Duodenal mucosa (tissue), 2 donors: ENCODE measurements at regions not wholly inside any gene's neighbourhood (a gene's known extent, or its start where the extent isn't known, plus 50 kb on each side); places are given as distances from the start of the nearest gene placed in this dataset.

Experiments
- H3K27ac ChIP-seq: one replicate; pipeline ENCODE4 v1.7.0; 2013; ENCODE audit warnings: low read depth, low read length
- H3K27me3 ChIP-seq, 2 donors: one replicate each; pipeline ENCODE4 v1.7.0; 2013; ENCODE audit warnings: low read length in 2 of 2, control low read depth in 1 of 2; ENCODE audit not compliant: insufficient read depth in 2 of 2, control insufficient read depth in 1 of 2
- H3K36me3 ChIP-seq, 2 donors: one replicate each; pipeline ENCODE4 v1.7.0; 2013; ENCODE audit warnings: low read length in 2 of 2, control low read depth in 1 of 2; ENCODE audit not compliant: insufficient read depth in 2 of 2, control insufficient read depth in 1 of 2
- H3K4me1 ChIP-seq, 2 donors: one replicate each; pipeline ENCODE4 v1.7.0; 2013; ENCODE audit warnings: low read length in 2 of 2, control low read depth in 1 of 2; ENCODE audit not compliant: insufficient read depth in 2 of 2, control insufficient read depth in 1 of 2
- H3K4me3 ChIP-seq, 2 donors: one replicate each; pipeline ENCODE4 v1.7.0; 2013; ENCODE audit warnings: low read length in 2 of 2, low read depth in 1 of 2
- H3K9ac ChIP-seq, 2 donors: one replicate each; pipeline ENCODE4 v1.7.0; 2013; ENCODE audit warnings: low read length in 2 of 2, low read depth in 1 of 2
- H3K9me3 ChIP-seq, 2 donors: one replicate each; pipeline ENCODE4 v1.7.0; 2013; ENCODE audit warnings: low read length in 2 of 2, control low read depth in 1 of 2; ENCODE audit not compliant: control insufficient read depth in 1 of 2

DNA sequence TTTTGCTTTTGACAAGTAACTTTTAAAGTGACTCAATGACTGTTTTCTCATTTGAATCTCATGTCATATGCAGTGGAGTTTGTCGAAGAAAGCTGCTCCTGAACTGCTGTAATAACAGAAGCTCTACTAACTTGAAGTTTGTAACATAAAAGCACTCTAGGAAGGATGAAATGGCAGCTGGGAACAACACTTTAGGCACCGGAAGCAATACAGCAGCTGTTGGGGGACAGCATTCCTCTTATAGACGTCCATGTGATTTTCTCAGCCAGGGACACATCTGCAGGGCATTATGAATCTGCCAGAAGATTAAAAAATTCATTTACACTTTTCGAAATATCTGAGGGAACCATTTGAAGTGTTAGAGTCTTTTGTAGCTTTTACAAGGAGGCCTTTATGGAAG, 1035.8 kb downstream of the ADGRL3 start:
- H3K36me3 ChIP-seq = no peaks in the 10 kb centered on the region
- H3K9me3 ChIP-seq = no peaks in the 10 kb centered on the region
- H3K9ac ChIP-seq = no peak overlapping the region
- H3K27me3 ChIP-seq = no peaks in the 10 kb centered on the region
- no peak overlapping the region for H3K27ac ChIP-seq
- no peaks in the 10 kb centered on the region for H3K4me1 ChIP-seq
- no peak overlapping the region for H3K4me3 ChIP-seq

DNA sequence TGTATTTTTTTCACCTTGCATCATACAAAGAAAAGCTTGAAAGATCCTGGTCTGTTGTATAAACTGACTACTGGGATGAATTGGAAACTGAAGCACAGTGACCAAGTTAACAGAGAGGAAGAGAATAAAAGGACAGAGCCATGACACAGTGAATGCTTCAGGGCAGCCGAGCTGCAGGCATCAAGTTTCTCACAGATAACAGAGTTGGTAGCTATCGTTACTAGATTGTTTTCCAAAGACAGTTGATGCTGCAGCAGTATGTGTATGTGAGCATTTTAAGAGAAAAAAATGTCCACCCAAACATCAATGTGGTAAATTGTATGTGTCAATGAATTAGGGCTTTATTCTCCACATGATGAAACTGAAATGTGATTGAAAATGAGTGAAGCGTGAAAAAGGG, 1032.7 kb downstream of the ADGRL3 start:
- no peak overlapping the region for H3K27ac ChIP-seq

DNA sequence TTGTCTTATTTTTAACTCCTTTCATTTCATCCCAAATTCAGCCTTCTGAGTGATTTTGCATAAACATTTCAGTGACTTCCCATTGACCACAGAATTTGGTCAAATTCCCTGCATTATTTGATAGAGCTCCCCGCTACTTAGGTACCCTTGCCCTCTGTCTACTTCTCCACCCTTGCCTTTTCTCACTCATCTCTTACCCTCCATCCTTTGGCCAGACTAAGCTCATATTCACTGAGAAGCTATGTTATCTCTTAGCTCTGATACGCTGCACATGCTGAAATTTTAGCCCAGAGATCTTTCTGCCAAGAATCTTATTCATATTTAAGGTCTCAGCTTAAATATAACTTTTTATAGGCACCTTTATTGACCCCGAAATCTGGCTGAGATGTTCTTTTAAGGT, 1031.9 kb downstream of the ADGRL3 start:
- Histone ChIP-seq H3K9ac (no peak overlapping the region), H3K4me1 (no peaks in the 10 kb centered on the region), H3K9me3 (no peaks in the 10 kb centered on the region), H3K4me3 (no peak overlapping the region), H3K36me3 (no peaks in the 10 kb centered on the region), H3K27ac (no peak overlapping the region), H3K27me3 (no peaks in the 10 kb centered on the region)

More for the DNA sequence above, 1032.7 kb downstream of the ADGRL3 start:
- H3K9me3 ChIP-seq = no peaks in the 10 kb centered on the region
- H3K9ac ChIP-seq = no peak overlapping the region
- no peak overlapping the region for H3K4me3 ChIP-seq
- no peaks in the 10 kb centered on the region for H3K27me3 ChIP-seq
- no peaks in the 10 kb centered on the region for H3K4me1 ChIP-seq
- H3K36me3 ChIP-seq = no peaks in the 10 kb centered on the region

DNA sequence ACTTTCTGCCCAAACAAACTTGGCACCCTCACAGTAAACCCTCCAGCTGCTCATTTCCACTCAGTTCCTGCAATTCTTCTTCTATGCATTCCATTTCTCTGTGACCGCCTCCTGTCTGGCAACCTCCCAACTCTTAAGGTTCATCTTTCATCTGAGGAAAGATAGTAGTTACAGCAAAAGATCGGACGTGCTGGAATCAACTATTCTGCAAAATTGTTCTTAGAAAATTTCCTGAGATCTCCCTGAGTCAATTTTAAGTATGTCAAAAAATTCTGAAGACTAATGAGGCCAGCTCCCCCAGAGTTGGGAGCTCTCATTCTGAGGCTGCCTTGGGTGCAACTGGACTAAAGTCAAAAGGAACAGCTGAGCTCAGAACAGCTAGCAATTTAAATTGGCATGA, 1026.0 kb downstream of the ADGRL3 start:
- H3K27ac ChIP-seq = no peak overlapping the region
- no peak overlapping the region for H3K4me3 ChIP-seq
- no peak overlapping the region for H3K9ac ChIP-seq
- H3K27me3 ChIP-seq = no peaks in the 10 kb centered on the region
- H3K4me1 ChIP-seq = no peaks in the 10 kb centered on the region
- H3K9me3 ChIP-seq = no peaks in the 10 kb centered on the region
- H3K36me3 ChIP-seq = no peaks in the 10 kb centered on the region

DNA sequence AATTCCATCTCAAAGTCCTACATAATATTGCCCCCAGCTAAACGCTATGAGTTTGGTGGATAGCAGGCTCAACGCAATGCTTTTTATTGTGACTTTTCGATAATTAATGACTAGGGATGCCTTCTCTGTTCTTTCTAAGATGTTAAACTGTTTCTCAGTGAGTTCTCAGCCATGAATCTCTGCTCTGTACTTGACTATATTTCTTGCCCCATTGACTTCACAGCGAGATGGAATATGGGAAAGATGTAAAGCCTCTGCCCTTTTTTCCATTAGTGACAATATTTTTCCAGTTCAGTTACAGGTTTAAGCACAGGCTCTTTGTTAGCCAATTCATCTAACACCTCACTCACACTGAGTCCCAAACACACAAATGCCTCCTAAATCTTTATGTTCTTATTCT, 1022.0 kb downstream of the ADGRL3 start:
- H3K9ac ChIP-seq = no peak overlapping the region
- H3K36me3 ChIP-seq = no peaks in the 10 kb centered on the region
- no peaks in the 10 kb centered on the region for H3K4me1 ChIP-seq
- H3K4me3 ChIP-seq = no peak overlapping the region
- H3K27me3 ChIP-seq = no peaks in the 10 kb centered on the region
- no peak overlapping the region for H3K27ac ChIP-seq
- H3K9me3 ChIP-seq = no peaks in the 10 kb centered on the region

DNA sequence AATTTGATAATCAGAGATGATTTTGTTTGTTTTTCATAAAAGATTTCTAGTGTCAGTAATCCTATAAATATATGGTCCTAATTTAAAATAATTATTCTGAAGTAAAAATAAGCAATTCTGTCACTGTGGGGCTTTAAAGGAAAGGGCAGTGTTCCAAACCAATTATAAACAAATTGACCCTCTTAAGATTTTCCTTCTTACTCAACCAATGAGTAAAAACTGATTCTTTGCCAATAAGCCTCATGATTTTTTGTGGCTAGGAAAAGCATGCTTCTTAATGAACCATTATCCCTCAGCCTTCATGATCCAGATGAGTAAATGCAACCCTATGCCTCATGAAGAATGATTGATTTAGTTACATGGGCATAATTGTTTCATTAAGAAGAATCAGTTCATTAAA, 1010.4 kb downstream of the ADGRL3 start:
- Histone ChIP-seq H3K4me3 (no peak overlapping the region), H3K27me3 (no peaks in the 10 kb centered on the region), H3K9ac (no peak overlapping the region), H3K27ac (no peak overlapping the region), H3K4me1 (no peaks in the 10 kb centered on the region), H3K36me3 (no peaks in the 10 kb centered on the region), H3K9me3 (no peaks in the 10 kb centered on the region)

DNA sequence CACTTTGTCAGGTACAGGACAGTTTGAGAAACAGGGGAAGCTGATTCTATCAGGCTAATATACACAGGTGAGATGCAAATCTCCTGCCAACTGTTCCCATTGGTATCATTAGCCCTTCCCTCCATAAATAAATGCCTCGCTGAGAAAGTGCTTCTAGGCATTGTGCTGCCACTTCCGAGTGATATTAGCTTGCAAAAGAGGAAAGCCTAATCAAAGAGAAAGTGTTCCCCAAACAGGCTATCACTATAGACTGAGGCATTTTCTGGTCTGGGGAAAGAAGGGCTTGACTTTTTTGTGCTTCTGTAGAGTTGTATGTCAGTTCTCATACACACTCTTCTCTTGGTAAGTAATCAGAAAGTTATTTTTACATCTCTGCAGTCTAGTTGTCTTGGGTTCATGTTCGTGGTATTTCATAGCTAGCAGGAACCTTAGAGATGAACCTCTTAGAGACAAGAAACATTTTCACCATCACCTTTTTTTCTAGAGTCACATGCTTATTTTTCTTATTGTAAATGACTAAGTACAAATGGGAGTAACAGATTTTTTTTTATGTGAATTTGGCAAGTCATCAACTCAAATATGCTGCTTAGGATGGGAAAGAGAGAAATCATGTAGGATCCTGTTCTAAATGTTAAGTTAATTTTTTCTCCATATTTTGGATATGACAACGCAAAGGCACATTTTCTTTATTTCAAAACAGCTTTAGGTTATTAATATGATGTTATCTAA, 1009.8 kb downstream of the ADGRL3 start:
- Histone ChIP-seq H3K36me3 (no peaks in the 10 kb centered on the region), H3K27me3 (no peaks in the 10 kb centered on the region), H3K4me3 (no peak overlapping the region), H3K9ac (no peak overlapping the region), H3K27ac (no peak overlapping the region), H3K9me3 (no peaks in the 10 kb centered on the region), H3K4me1 (no peaks in the 10 kb centered on the region)

DNA sequence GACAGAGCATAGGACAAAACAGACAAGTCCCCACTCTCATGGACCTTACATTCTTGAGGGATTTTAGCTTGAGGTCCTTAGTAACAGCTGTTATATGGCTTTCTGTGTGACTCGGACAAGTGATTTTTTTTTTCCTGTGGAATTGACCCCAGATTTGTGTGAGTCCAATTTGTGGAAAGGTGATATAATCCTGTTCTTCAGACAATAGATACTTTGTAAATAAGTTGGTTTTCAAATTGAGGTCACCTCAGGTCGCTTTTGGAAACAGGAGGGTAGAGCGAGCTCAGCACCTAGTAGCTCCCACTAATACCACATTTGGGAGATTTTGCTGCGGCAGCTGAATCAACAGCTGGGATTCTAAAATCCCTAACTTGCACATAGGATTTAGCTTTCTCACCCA, 1008.8 kb downstream of the ADGRL3 start:
- Histone ChIP-seq H3K9me3 (no peaks in the 10 kb centered on the region), H3K4me3 (no peak overlapping the region), H3K4me1 (no peaks in the 10 kb centered on the region)

DNA sequence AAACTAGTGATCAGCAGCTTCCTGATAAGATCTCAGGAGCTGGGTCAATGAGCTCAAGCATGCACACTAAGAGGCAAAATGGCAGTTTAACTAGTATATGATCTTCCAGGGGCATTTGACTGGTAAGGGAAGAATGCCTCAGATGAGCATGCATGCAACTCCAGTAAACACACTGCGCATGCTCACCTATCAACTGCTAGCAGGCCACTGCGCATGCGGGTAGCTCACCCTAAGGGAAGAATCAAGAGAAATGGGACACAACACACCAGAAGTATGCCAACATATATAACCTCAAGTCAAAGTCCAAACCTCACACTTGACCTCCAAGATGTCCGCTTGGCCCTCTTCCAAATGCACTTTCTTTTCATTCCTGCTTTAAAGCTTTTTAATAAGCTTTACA, 1004.0 kb downstream of the ADGRL3 start:
- H3K4me1 ChIP-seq = no peaks in the 10 kb centered on the region

More for the DNA sequence above, 1008.8 kb downstream of the ADGRL3 start:
- H3K27me3 ChIP-seq = no peaks in the 10 kb centered on the region
- no peak overlapping the region for H3K9ac ChIP-seq
- no peak overlapping the region for H3K27ac ChIP-seq
- no peaks in the 10 kb centered on the region for H3K36me3 ChIP-seq

DNA sequence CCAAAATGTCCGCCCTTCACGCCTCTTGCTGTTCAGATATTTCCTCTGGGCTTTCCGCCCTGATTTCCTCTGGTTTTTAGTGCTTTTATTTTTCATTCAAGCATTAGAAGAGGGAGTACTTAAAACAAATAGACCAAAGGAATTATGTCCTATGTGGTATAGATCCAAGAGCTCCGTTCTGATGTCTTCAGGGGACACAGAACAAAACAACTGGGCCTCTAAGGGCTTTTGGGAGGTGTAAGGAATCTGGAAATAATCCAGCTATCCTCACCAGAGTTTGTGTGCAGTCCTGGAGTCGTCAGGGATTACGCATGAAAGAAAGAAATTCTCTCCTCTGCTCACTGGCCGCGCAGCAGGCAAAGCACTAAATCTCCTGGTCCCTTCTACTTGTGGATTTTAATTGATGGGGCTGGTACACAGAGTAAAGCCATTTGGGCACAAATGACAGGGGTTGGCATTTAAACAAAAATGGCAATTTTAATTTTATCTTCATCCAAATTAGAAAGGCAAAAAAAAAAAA, 999.2 kb downstream of the ADGRL3 start:
- no peak overlapping the region for H3K27ac ChIP-seq
- H3K36me3 ChIP-seq = no peaks in the 10 kb centered on the region
- H3K9me3 ChIP-seq = no peaks in the 10 kb centered on the region
- no peaks in the 10 kb centered on the region for H3K4me1 ChIP-seq
- H3K27me3 ChIP-seq = no peaks in the 10 kb centered on the region
- no peak overlapping the region for H3K4me3 ChIP-seq
- no peak overlapping the region for H3K9ac ChIP-seq

More for the DNA sequence above, 1004.0 kb downstream of the ADGRL3 start:
- Histone ChIP-seq H3K27me3 (no peaks in the 10 kb centered on the region), H3K4me3 (no peak overlapping the region), H3K9ac (no peak overlapping the region), H3K9me3 (no peaks in the 10 kb centered on the region), H3K36me3 (no peaks in the 10 kb centered on the region), H3K27ac (no peak overlapping the region)
